Peyer's patch (tissue), 4 donors: ENCODE measurements at regions not wholly inside any gene's neighbourhood (a gene's known extent, or its start where the extent isn't known, plus 50 kb on each side); places are given as distances from the start of the nearest gene placed in this dataset.
A peak's percentile ranks its signal among the peaks of the same experiment; 100 is the strongest.

Source experiments
- DNase-seq, 3 donors: peaks; one replicate each; pipeline ENCODE4 v3.0.0-alpha.2; 2017 to 2019
- H3K27ac ChIP-seq, 4 donors: fragments of 200-600 bp; sonication (generic); one replicate each; pipeline ENCODE4 v1.5.1; 2016 to 2019
- H3K27me3 ChIP-seq, 2 donors: fragments of 200-600 bp; sonication (generic); one replicate each; pipeline ENCODE4 v1.5.1; 2019
- H3K36me3 ChIP-seq, 3 donors: fragments of 200-600 bp; sonication (generic); one replicate each; pipeline ENCODE4 v1.5.1; 2016 to 2019
- H3K4me1 ChIP-seq, 4 donors: fragments of 200-600 bp; sonication (generic); one replicate each; pipeline ENCODE4 v1.5.1; 2016 to 2019
- H3K4me3 ChIP-seq, 4 donors: fragments of 200-600 bp; sonication (generic); 1 replicate in 3 of 4; 2 replicates in 1 of 4; pipeline ENCODE4 v1.5.1; 2016 to 2019; ENCODE audit warnings: mild to moderate bottlenecking in 1 of 4
- H3K9me3 ChIP-seq, 4 donors: fragments of 200-600 bp; sonication (generic); one replicate each; pipeline ENCODE4 v1.5.1; 2016 to 2019; ENCODE audit warnings: mild to moderate bottlenecking in 1 of 4
- POLR2A ChIP-seq, 2 donors: fragments of 450-650 bp; IDR thresholded peaks; one replicate each; pipeline ENCODE4 v1.5.1; 2017; ENCODE audit warnings: antibody characterized with exemption in 2 of 2, mild to moderate bottlenecking in 2 of 2, moderate library complexity in 2 of 2
- TF ChIP-seq, protein P1 (sequence below), 6 experiments: fragments of 450-650 bp in 4 of 6; fragments of 200-600 bp in 2 of 6; sonication (generic) in 1 of 6; IDR thresholded peaks; one replicate each; pipeline ENCODE4 v1.5.1; 2017 to 2019; ENCODE audit warnings: antibody characterized with exemption in 6 of 6, mild to moderate bottlenecking in 3 of 6, moderate library complexity in 1 of 6

- Histone ChIP-seq H3K27me3 (no peaks in the 10 kb centered on the region), H3K4me3 (no peak overlapping the region), H3K9me3 (no peaks in the 10 kb centered on the region), H3K4me1 (peaks cover 0 to 7% (median 0%) of the 10 kb centered on the region in 4 donors), H3K27ac (peak overlapping the region in 1 of 4 donors; percentile 76), H3K36me3 (no peaks in the 10 kb centered on the region)
- no peak for DNase-seq
- TF ChIP-seq, protein P1, sequence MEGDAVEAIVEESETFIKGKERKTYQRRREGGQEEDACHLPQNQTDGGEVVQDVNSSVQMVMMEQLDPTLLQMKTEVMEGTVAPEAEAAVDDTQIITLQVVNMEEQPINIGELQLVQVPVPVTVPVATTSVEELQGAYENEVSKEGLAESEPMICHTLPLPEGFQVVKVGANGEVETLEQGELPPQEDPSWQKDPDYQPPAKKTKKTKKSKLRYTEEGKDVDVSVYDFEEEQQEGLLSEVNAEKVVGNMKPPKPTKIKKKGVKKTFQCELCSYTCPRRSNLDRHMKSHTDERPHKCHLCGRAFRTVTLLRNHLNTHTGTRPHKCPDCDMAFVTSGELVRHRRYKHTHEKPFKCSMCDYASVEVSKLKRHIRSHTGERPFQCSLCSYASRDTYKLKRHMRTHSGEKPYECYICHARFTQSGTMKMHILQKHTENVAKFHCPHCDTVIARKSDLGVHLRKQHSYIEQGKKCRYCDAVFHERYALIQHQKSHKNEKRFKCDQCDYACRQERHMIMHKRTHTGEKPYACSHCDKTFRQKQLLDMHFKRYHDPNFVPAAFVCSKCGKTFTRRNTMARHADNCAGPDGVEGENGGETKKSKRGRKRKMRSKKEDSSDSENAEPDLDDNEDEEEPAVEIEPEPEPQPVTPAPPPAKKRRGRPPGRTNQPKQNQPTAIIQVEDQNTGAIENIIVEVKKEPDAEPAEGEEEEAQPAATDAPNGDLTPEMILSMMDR (IDR thresholded peaks at IDR 0.05) = no peak
- TF ChIP-seq POLR2A (IDR thresholded peaks at IDR 0.05) = no peak
These were observed 69.7 kb upstream of the FGFR2 start for GRCh38 chr10:121667948-121668313.

DNA sequence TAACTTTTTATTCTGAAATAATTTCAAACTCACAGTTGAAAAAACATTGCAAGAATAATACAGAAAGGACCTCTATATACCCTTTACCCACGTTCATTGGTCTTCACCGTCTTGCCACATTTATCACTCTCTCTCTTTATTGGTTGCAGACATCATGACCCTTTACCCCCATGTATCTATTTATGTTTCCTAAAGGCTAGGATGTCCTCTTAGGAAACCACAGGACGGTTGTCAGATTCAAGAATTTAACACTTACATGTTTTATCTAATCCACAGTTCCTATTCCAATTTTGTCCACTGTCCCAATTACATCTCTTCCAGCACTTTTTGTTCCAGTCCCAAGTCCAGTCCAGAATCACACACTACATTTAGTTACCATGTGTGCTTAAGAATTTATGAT, 67.6 kb upstream of the FGFR2 start:
- TF ChIP-seq, protein P1 (IDR thresholded peaks at IDR 0.05) = no peak
- TF ChIP-seq POLR2A (IDR thresholded peaks at IDR 0.05) = no peak
- H3K27ac ChIP-seq = no peak overlapping the region
- H3K4me1 ChIP-seq = peaks cover 0 to 7% (median 0%) of the 10 kb centered on the region in 4 donors
- no peak for DNase-seq
- no peaks in the 10 kb centered on the region for H3K36me3 ChIP-seq
- no peaks in the 10 kb centered on the region for H3K9me3 ChIP-seq
- no peak overlapping the region for H3K4me3 ChIP-seq
- H3K27me3 ChIP-seq = no peaks in the 10 kb centered on the region

DNA sequence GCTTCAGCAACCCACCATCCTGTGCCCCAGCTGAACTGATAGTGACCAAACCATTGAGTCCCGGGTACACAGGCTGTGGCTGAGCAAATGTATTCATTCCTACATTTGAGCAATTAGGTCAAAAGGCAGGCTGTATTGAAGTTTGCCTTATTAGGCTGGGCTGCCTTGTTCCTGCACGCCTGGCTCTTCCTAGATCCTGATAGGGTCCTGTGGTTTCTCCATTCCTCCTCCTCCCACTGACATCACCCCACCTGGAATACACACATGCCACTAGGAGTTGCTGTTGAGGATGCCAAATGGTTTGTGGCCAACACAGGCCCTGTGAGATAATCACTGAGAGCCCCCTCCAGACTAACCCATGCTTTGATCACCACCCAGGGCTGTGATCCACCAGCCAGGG, 66.4 kb upstream of the FGFR2 start:
- H3K27ac ChIP-seq = no peak overlapping the region
- H3K27me3 ChIP-seq = no peaks in the 10 kb centered on the region
- no peak overlapping the region for H3K4me3 ChIP-seq
- DNase-seq = no peak
- peaks cover 0 to 7% (median 0%) of the 10 kb centered on the region in 4 donors for H3K4me1 ChIP-seq
- no peaks in the 10 kb centered on the region for H3K36me3 ChIP-seq
- TF ChIP-seq, protein P1 (IDR thresholded peaks at IDR 0.05) = no peak
- TF ChIP-seq POLR2A (IDR thresholded peaks at IDR 0.05) = no peak
- no peaks in the 10 kb centered on the region for H3K9me3 ChIP-seq

GRCh38 chr10:121662945-121663917, 65.0 kb upstream of the FGFR2 start:
- H3K27ac ChIP-seq = no peak overlapping the region
- peaks cover 0 to 7% (median 0%) of the 10 kb centered on the region in 4 donors for H3K4me1 ChIP-seq
- no peaks in the 10 kb centered on the region for H3K27me3 ChIP-seq
- no peaks in the 10 kb centered on the region for H3K36me3 ChIP-seq
- TF ChIP-seq, protein P1 (IDR thresholded peaks at IDR 0.05) = peak in 2 of 6 experiments; percentile 8 to 29
- TF ChIP-seq POLR2A (IDR thresholded peaks at IDR 0.05) = no peak
- no peak overlapping the region for H3K4me3 ChIP-seq
- no peak for DNase-seq
- no peaks in the 10 kb centered on the region for H3K9me3 ChIP-seq

- TF ChIP-seq, protein P1 (IDR thresholded peaks at IDR 0.05) = no peak
- no peak for TF ChIP-seq POLR2A (IDR thresholded peaks at IDR 0.05)
These were observed 64.3 kb upstream of the FGFR2 start for GRCh38 chr10:121662531-121662930.

More at GRCh38 chr10:121662531-121662930, 64.3 kb upstream of the FGFR2 start:
- Histone ChIP-seq H3K9me3 (no peaks in the 10 kb centered on the region), H3K27me3 (no peaks in the 10 kb centered on the region), H3K36me3 (no peaks in the 10 kb centered on the region), H3K4me3 (no peak overlapping the region), H3K4me1 (peaks cover 0 to 2% (median 0%) of the 10 kb centered on the region in 4 donors), H3K27ac (no peak overlapping the region)
- no peak for DNase-seq
